HS-5 (cell line): ENCODE measurements at regions not wholly inside any gene's neighbourhood (a gene's known extent, or its start where the extent isn't known, plus 50 kb on each side); places are given as distances from the start of the nearest gene placed in this dataset.

ENCODE experiments used
- DNase-seq: peaks from one replicate; pipeline ENCODE4 v3.0.0-alpha.2; 2012; ENCODE audit warnings: low read depth

GRCh38 chr3:117892431-117892841 is 1142.2 kb downstream of the IGSF11 start:
- DNase-seq, result no peak

- DNase-seq, result no peak
Observed at GRCh38 chr3:117893001-117893400, 1141.6 kb downstream of the IGSF11 start.

GRCh38 chr3:117893638-117894037 is 1141.0 kb downstream of the IGSF11 start:
- DNase-seq, result no peak

GRCh38 chr3:117898722-117899522 is 1135.7 kb downstream of the IGSF11 start:
- DNase-seq, result no peak

GRCh38 chr3:117903226-117903625 is 1131.4 kb downstream of the IGSF11 start:
- DNase-seq, result peak; percentile 86

- no peak for DNase-seq
Observed at GRCh38 chr3:117910820-117911521, 1123.7 kb downstream of the IGSF11 start.

- no peak for DNase-seq
Observed at GRCh38 chr3:117912352-117912751, 1122.3 kb downstream of the IGSF11 start.

GRCh38 chr3:117914540-117915100 is 1120.0 kb downstream of the IGSF11 start:
- no peak for DNase-seq

GRCh38 chr3:117916839-117917238 is 1117.8 kb downstream of the IGSF11 start:
- DNase-seq, result no peak

GRCh38 chr3:117919621-117920020 is 1115.0 kb downstream of the IGSF11 start:
- DNase-seq, result no peak

- no peak for DNase-seq
Observed at GRCh38 chr3:117920253-117920898, 1114.3 kb downstream of the IGSF11 start.

GRCh38 chr3:117921411-117921810 is 1113.2 kb downstream of the IGSF11 start:
- no peak for DNase-seq

GRCh38 chr3:117922039-117922438 is 1112.6 kb downstream of the IGSF11 start:
- no peak for DNase-seq

GRCh38 chr3:117926819-117927218 is 1107.8 kb downstream of the IGSF11 start:
- no peak for DNase-seq

GRCh38 chr3:117927825-117928224 is 1106.8 kb downstream of the IGSF11 start:
- DNase-seq, result no peak

GRCh38 chr3:117928836-117929235 is 1105.8 kb downstream of the IGSF11 start:
- no peak for DNase-seq

GRCh38 chr3:117932441-117932840 is 1102.2 kb downstream of the IGSF11 start:
- no peak for DNase-seq

- no peak for DNase-seq
Observed at GRCh38 chr3:117936159-117936558, 1098.5 kb downstream of the IGSF11 start.

GRCh38 chr3:117938974-117939373 is 1095.7 kb downstream of the IGSF11 start:
- DNase-seq, result no peak

- no peak for DNase-seq
Observed at GRCh38 chr3:117939425-117940027, 1095.1 kb downstream of the IGSF11 start.

GRCh38 chr3:117941015-117941414 is 1093.6 kb downstream of the IGSF11 start:
- no peak for DNase-seq

GRCh38 chr3:117941756-117942155 is 1092.9 kb downstream of the IGSF11 start:
- DNase-seq, result no peak
